ENCODE measurements at regions not wholly inside any gene's neighbourhood (a gene's known extent, or its start where the extent isn't known, plus 50 kb on each side); places are given as distances from the start of the nearest gene placed in this dataset.

DNA sequence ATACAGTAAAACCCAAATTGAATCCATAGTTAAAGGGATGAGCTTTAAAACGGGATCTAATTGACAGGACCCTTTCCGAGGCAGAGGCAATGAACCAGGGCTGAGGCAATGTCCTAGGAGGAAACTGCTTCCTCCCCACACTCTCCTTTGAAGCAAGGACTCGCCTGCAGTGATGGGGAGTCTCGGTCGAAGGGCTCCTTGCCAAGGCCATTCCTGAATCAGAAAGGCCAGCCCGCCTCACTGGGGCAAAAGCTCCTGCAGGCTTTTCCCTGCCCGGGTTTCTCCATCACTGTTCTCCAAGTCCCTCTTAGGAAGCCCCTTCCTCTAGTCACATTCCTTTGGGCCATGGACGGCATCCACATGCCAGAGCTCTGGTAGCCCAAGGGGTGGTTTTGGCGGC, 132.0 kb downstream of the RBFOX3 start:
- Histone ChIP-seq H3K9ac (no peak overlapping the region), H3K9me3 (replicated peaks in 1 of 11) (no peaks in the 10 kb centered on the region), H3K36me3 (no peaks in the 10 kb centered on the region), H3K27ac (no peak overlapping the region), H3K4me2 (peak overlapping the region in 9 of 11 experiments; percentile 35 to 85 (median 72); a peak in 18 of 22 replicates), H3K27me3 (peaks cover 13 to 49% (median 20%) of the 10 kb centered on the region in 11 experiments), H4K20me1 (no peaks in the 10 kb centered on the region), H3K4me3 (no peak overlapping the region), H3K4me1 (peaks cover 18 to 59% (median 54%) of the 10 kb centered on the region in 10 experiments)
- TF ChIP-seq Cebpa-rat (IDR thresholded peaks at IDR 0.05), result no peak

DNA sequence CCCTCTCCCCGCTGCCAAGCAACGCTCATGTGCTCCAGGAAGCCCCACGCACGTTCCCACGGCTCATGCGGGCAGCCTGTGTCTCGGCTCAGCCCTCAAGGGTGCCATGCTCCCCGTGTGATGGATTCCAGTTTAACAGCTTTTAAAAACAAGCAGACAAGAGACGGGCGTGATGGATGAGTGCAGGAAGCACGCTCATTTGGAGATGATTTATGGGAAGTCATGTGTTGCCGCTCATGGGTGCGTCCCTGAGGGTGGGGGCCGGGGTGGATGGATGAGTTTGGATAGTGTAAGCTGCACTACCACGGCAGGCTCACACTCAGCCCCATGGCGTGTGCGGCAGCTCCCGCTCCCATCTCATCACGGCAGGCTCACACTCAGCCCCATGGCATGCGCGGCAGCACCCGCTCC, 132.8 kb downstream of the RBFOX3 start:
- Histone ChIP-seq H3K4me2 (peak overlapping the region; percentile 35 to 85 (median 72)), H3K27me3 (peaks cover 8 to 43% (median 13%) of the 10 kb centered on the region in 11 experiments; a peak in 20 of 22 replicates), H3K4me3 (peak overlapping the region in 1 of 10 experiments; percentile 17; a peak in 1 of 20 replicates)

DNA sequence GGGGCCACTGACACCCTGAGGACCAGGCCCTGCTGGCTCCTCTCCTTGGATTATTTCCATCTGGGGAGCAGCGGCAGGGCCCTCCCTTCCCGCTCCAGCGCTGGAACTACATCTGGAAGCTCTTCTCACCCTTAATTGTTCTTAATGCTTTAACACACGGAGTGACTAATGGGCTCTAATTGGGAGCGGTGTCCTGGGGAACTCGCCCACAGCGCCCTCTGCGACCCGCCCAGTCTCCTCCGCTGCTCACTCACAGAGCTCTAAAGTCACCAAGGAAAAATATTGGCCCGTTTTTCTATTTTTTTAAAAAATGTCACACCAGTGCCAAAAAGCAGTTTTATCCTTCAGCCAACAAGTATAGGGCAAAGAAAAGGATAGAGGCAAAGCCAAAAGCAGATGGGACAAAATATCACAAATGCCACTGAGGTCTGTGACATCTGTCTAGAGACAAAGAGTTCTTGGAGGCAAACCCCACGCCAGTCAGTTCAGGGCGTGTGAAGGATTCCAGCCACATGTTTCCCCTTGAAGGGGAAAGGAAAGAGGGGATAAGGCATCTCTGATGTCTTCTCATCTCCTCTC, 134.7 kb downstream of the RBFOX3 start:
- peaks cover 0 to 25% (median 0%) of the 10 kb centered on the region in 11 experiments; a peak in 7 of 22 replicates for H3K27me3 ChIP-seq
- H3K27ac ChIP-seq, result no peak overlapping the region
- H4K20me1 ChIP-seq, result no peaks in the 10 kb centered on the region
- no peak overlapping the region for H3K4me3 ChIP-seq
- H3K4me1 ChIP-seq, result peaks cover 18 to 39% (median 35%) of the 10 kb centered on the region in 10 experiments
- no peaks in the 10 kb centered on the region for H3K9me3 ChIP-seq (replicated peaks in 1 of 11)
- no peaks in the 10 kb centered on the region for H3K36me3 ChIP-seq
- H3K9ac ChIP-seq, result no peak overlapping the region
- H3K4me2 ChIP-seq, result no peak overlapping the region
- TF ChIP-seq Cebpa-rat (IDR thresholded peaks at IDR 0.05), result no peak

More for the DNA sequence above, 132.8 kb downstream of the RBFOX3 start:
- Histone ChIP-seq H3K9me3 (replicated peaks in 1 of 11) (no peaks in the 10 kb centered on the region), H4K20me1 (no peaks in the 10 kb centered on the region), H3K9ac (no peak overlapping the region), H3K27ac (no peak overlapping the region), H3K36me3 (no peaks in the 10 kb centered on the region), H3K4me1 (peaks cover 18 to 58% (median 53%) of the 10 kb centered on the region in 10 experiments)
- TF ChIP-seq Cebpa-rat (IDR thresholded peaks at IDR 0.05), result no peak

DNA sequence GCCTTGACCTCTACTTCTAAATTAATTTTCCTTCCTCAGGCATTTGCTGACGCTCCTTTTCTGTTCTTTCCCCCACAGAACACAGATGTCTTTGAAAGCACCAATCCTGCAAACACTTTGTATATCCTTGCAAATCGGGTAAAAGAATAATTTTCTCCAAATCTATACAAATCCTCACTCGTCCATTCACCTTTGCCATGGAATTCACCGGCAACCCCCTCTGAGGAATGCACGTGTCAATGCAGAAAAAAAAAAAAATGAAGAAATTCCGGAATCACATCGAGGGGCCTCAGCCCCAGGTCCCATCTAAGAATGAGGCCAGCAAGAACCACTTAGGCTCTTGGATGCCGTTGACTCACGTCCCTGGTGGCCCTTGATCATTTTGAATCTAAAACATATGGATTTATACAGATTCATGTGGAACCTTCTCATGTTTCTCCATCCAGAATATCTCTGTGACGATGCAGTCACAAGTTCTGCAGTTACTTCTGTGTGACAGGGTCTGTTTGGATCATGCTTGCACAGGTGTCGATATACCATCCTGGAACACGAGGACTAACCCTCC, 136.9 kb downstream of the RBFOX3 start:
- TF ChIP-seq Cebpa-rat (IDR thresholded peaks at IDR 0.05), result no peak
- Histone ChIP-seq H3K27me3 (peaks cover 0 to 13% (median 0%) of the 10 kb centered on the region in 11 experiments; a peak in 5 of 22 replicates), H3K4me2 (no peak overlapping the region), H3K9me3 (replicated peaks in 1 of 11) (no peaks in the 10 kb centered on the region), H3K36me3 (no peaks in the 10 kb centered on the region), H3K27ac (no peak overlapping the region), H3K9ac (no peak overlapping the region), H3K4me3 (no peak overlapping the region), H3K4me1 (peaks cover 14 to 31% (median 17%) of the 10 kb centered on the region in 10 experiments), H4K20me1 (no peaks in the 10 kb centered on the region)

DNA sequence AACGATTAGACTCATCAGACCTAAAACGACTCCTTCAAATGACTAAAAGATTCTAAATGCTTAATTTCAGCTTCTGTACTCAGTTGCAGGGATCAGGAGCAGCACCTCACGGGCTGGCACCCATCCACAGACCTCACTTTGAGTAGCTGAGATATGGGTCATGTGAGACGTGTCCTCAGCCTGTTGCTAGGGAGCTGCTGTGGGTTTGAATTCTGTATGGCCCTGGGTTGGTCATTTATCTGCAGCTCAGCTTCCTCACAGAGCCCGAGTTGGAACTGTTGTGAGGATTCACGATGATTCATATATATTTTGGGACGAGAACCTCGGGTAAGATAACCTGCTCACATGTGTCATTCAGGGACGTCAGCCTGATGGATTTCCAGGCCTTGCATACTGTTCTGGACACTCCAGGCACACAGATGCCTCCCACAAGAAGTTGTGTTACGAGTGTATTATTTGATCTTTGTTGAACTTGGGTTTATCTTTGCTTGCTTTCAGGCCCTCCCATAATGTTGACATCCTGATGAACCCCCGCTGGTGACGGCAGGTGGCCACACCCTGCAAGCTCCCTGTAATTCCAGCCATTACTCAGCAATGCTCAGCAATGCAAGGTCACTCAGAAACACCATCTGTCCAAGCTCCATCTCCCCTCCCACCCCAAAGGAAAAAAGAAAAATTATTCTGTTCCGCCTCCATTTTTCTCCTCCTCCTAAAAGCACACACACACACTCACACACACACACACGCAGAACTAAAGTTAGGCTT, 137.6 kb downstream of the RBFOX3 start:
- Histone ChIP-seq H3K4me3 (no peak overlapping the region), H3K9me3 (replicated peaks in 1 of 11) (no peaks in the 10 kb centered on the region), H3K4me2 (no peak overlapping the region), H3K4me1 (peaks cover 8 to 24% (median 11%) of the 10 kb centered on the region in 10 experiments), H4K20me1 (no peaks in the 10 kb centered on the region), H3K27ac (no peak overlapping the region), H3K27me3 (peaks cover 0 to 9% (median 0%) of the 10 kb centered on the region in 11 experiments; a peak in 5 of 22 replicates), H3K9ac (no peak overlapping the region), H3K36me3 (no peaks in the 10 kb centered on the region)
- TF ChIP-seq Cebpa-rat (IDR thresholded peaks at IDR 0.05), result no peak

DNA sequence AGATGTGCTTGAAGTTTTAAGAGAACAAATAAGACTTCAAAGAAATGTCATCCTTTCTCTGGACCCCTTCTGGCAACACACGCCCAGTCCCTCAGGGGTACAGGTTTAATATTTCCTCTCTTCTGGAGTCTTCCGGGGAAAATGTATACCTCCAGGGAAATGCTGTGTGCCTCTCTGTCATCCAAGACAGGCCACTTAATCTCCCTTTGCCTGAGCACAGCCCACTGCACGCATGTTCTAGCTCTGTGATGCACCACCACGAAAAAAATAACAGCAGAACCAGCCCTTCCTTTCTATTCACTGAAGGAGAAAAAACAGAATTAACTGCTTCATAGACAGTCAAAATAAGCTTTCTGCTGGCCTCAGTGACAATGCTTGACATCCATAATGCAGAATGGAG, 140.1 kb downstream of the RBFOX3 start:
- Histone ChIP-seq H3K27ac (no peak overlapping the region), H3K4me3 (no peak overlapping the region), H3K4me1 (peaks cover 0 to 36% (median 24%) of the 10 kb centered on the region in 10 experiments; a peak in 16 of 20 replicates), H3K9me3 (replicated peaks in 1 of 11) (no peaks in the 10 kb centered on the region), H3K4me2 (peak overlapping the region in 4 of 11 experiments; percentile 27 to 37 (median 32); a peak in 8 of 22 replicates), H4K20me1 (0 out of 22 replicates have a peak, but pooled peaks cover 0 to 4% (median 0%) of the 10 kb centered on the region in 11 experiments), H3K9ac (no peak overlapping the region), H3K27me3 (peaks cover 0 to 12% (median 0%) of the 10 kb centered on the region in 11 experiments; a peak in 10 of 22 replicates), H3K36me3 (no peaks in the 10 kb centered on the region)
- no peak for TF ChIP-seq Cebpa-rat (IDR thresholded peaks at IDR 0.05)

DNA sequence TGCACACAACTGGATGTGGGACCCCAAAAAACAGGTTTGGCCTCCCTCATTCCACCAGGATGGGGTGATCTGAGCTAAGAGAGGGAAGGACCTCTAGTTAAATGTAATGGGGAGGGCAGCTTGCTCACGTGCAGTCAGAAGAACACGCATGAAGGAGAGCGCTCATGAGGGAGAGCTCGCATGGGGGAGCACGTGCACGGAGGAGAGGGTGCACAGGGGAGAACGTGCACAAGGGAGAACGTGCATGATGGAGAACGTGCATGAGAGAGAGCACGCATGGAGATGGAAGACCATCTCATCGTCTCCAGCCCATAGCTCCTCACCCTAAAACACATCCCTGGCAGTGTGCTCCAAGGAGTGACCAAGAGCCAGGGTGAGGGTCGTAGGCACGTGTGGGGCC, 141.2 kb downstream of the RBFOX3 start:
- TF ChIP-seq Cebpa-rat (IDR thresholded peaks at IDR 0.05), result no peak
- H3K9ac ChIP-seq, result no peak overlapping the region
- no peak overlapping the region for H3K27ac ChIP-seq
- peaks cover 0 to 47% (median 35%) of the 10 kb centered on the region in 10 experiments; a peak in 16 of 20 replicates for H3K4me1 ChIP-seq
- H3K36me3 ChIP-seq, result no peaks in the 10 kb centered on the region
- H3K27me3 ChIP-seq, result peaks cover 0 to 16% (median 0%) of the 10 kb centered on the region in 11 experiments; a peak in 11 of 22 replicates
- peak overlapping the region in 1 of 11 experiments; percentile 33; a peak in 1 of 22 replicates for H3K4me2 ChIP-seq
- no peaks in the 10 kb centered on the region for H3K9me3 ChIP-seq (replicated peaks in 1 of 11)
- no peak overlapping the region for H3K4me3 ChIP-seq
- H4K20me1 ChIP-seq, result 0 out of 22 replicates have a peak, but pooled peaks cover 0 to 8% (median 0%) of the 10 kb centered on the region in 11 experiments

DNA sequence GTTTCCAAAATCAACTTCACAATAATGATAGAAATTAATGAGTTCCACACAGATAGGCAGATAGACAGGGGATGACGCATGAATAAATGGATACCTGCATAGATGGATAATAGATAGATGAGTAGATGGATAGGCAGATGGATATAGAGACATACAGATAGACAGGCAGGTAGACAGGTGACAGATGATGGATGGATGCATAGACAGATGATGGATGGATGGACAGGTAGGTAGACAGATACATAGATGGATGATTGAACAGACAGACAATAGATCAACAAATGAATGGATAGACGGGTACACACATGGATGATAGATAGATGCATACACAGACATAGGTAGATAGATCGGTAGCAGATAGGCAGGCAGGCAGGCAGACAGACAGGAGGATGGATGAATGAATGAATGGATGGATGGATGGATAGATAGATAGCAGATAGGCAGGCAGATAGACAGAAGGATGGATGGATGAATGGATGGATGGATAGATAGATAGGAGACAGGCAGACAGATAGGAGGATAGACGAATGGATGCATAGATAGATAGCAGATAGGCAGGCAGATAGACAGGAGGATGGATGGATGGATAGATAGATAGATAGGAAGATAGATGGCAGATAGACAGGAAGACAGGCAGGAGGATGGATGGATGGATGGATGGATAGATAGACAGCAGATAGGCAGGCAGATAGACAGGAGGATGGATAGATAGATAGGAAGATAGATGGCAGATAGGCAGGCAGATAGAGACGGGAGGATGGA, 142.5 kb downstream of the RBFOX3 start:
- Histone ChIP-seq H3K4me3 (no peak overlapping the region), H3K27ac (no peak overlapping the region), H3K9ac (no peak overlapping the region)

More for the DNA sequence above, 142.5 kb downstream of the RBFOX3 start:
- Histone ChIP-seq H4K20me1 (0 out of 22 replicates have a peak, but pooled peaks cover 0 to 8% (median 0%) of the 10 kb centered on the region in 11 experiments), H3K9me3 (replicated peaks in 1 of 11) (peaks cover 0 to 3% (median 0%) of the 10 kb centered on the region in 11 experiments; a peak in 3 of 22 replicates), H3K27me3 (peaks cover 0 to 17% (median 0%) of the 10 kb centered on the region in 11 experiments; a peak in 11 of 22 replicates), H3K4me2 (peak overlapping the region in 3 of 11 experiments; percentile 59 to 77 (median 67); a peak in 4 of 22 replicates), H3K4me1 (peaks cover 0 to 49% (median 37%) of the 10 kb centered on the region in 10 experiments; a peak in 16 of 20 replicates), H3K36me3 (no peaks in the 10 kb centered on the region)
- TF ChIP-seq Cebpa-rat (IDR thresholded peaks at IDR 0.05), result no peak

Measured in BLaER1 treated with 17β-estradiol and CSF1 and Interleukin-3, amounts not matched to agents 10 nM and 100 nM (cell line).